Naive thymus-derived CD4-positive, alpha-beta T cell (primary cell): ENCODE measurements at regions not wholly inside any gene's neighbourhood (a gene's known extent, or its start where the extent isn't known, plus 50 kb on each side); places are given as distances from the start of the nearest gene placed in this dataset.

Source experiments
- ATAC-seq: fragments of 150-1000 bp; cut with Tn5 transposase; 2 replicates; pipeline ENCODE4 v1.10.0; 2021; ENCODE audit warnings: mild to moderate bottlenecking, moderate library complexity
- CTCF ChIA-PET: fragments of 350-600 bp; sonication (Branson Sonifier 250); formaldehyde crosslinking; loops from one replicate; lab custom pipeline; 2021; ENCODE audit warnings: antibody characterized with exemption; lab: Charles Lee
- POLR2A ChIA-PET: fragments of 350-600 bp; sonication (Branson Sonifier 250); formaldehyde crosslinking; loops from one replicate; lab custom pipeline; 2021; ENCODE audit warnings: antibody characterized with exemption, inconsistent platforms; lab: Charles Lee
- DNase-seq, 9 donors: peaks; one replicate each; pipeline versions ENCODE4 v3.0.0 to v3.0.0-alpha.2; 2020 to 2022; ENCODE audit warnings: mixed read lengths in 1 of 9
- H3K27ac ChIP-seq: one replicate; pipeline ENCODE4 v1.7.0; 2013; ENCODE audit warnings: mild to moderate bottlenecking, low read depth, low read length, moderate library complexity
- H3K27me3 ChIP-seq, 2 donors: one replicate each; pipeline ENCODE4 v1.7.0; 2013; ENCODE audit warnings: low read length in 2 of 2, mild to moderate bottlenecking in 2 of 2, moderate library complexity in 2 of 2; ENCODE audit not compliant: control insufficient read depth in 2 of 2, insufficient read depth in 2 of 2
- H3K36me3 ChIP-seq, 3 experiments: 1 replicate in 2 of 3; 2 replicates in 1 of 3; pipeline ENCODE4 v1.7.0; 2013; ENCODE audit warnings: low read length in 3 of 3, mild to moderate bottlenecking in 3 of 3, moderate library complexity in 1 of 3; ENCODE audit not compliant: insufficient read depth in 3 of 3, control insufficient read depth in 2 of 3
- H3K4me1 ChIP-seq, 2 donors: one replicate each; pipeline ENCODE4 v1.7.0; 2013; ENCODE audit warnings: low read length in 2 of 2, mild to moderate bottlenecking in 2 of 2, moderate library complexity in 1 of 2; ENCODE audit not compliant: control insufficient read depth in 2 of 2, insufficient read depth in 2 of 2
- H3K4me3 ChIP-seq: 2 replicates; pipeline ENCODE4 v1.7.0; 2013; ENCODE audit warnings: mild to moderate bottlenecking, low read length
- H3K9me3 ChIP-seq, 3 experiments: 1 replicate in 2 of 3; 2 replicates in 1 of 3; pipeline ENCODE4 v1.7.0; 2013; ENCODE audit warnings: low read length in 3 of 3; ENCODE audit not compliant: control insufficient read depth in 2 of 3
- H3K27ac Mint-ChIP-seq, 9 donors: one replicate each; pipeline ENCODE4 v1.8.0; 2020 to 2022; ENCODE audit warnings: mixed read lengths in 9 of 9, mild to moderate bottlenecking in 8 of 9, moderate library complexity in 5 of 9, inconsistent platforms in 2 of 9
- H3K27me3 Mint-ChIP-seq, 5 donors: one replicate each; pipeline ENCODE4 v1.8.0; 2021 to 2022; ENCODE audit warnings: mixed read lengths in 5 of 5, mild to moderate bottlenecking in 1 of 5
- H3K36me3 Mint-ChIP-seq, 5 donors: one replicate each; pipeline ENCODE4 v1.8.0; 2020 to 2022; ENCODE audit warnings: mixed read lengths in 5 of 5, mild to moderate bottlenecking in 3 of 5, inconsistent platforms in 1 of 5
- H3K4me1 Mint-ChIP-seq, 7 donors: one replicate each; pipeline ENCODE4 v1.8.0; 2020 to 2022; ENCODE audit warnings: mixed read lengths in 7 of 7, mild to moderate bottlenecking in 3 of 7, inconsistent platforms in 1 of 7
- H3K4me3 Mint-ChIP-seq, 10 donors: one replicate each; pipeline ENCODE4 v1.8.0; 2020 to 2022; ENCODE audit warnings: mild to moderate bottlenecking in 10 of 10, mixed read lengths in 10 of 10, moderate library complexity in 6 of 10, inconsistent platforms in 2 of 10
- H3K9me3 Mint-ChIP-seq, 11 donors: one replicate each; pipeline ENCODE4 v1.8.0; 2020 to 2022; ENCODE audit warnings: mixed read lengths in 11 of 11, mild to moderate bottlenecking in 4 of 11, inconsistent platforms in 1 of 11, moderate library complexity in 1 of 11
- intact Hi-C, 2 donors: fragments of 100-400 bp; cut with micrococcal nuclease; formaldehyde crosslinking; loops; one replicate each; pipeline ENCODE4 v1.15.1; 2023

DNA sequence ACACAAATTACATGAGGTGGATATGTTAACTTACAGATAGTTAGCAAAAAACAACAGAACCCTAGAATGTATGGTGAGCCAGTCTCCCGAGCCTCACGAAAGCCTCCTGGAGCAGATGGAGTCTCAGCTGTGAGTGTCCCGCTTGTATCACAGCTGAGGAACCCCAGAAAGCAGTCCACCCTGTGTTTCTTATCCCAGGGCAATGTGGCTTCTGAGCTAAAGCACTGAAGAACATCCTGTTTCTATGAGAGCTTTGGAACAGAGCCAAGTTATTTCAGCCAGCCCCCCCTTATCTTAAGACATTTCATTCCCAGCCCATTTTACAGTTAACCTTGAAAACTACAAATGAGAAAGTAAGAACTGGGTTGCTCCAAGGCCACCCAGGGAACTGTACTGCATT lies 1220.9 kb upstream of the CDH6 start:
- Mint-ChIP-seq H3K27me3 (no peaks in the 10 kb centered on the region), H3K27ac (no peak overlapping the region), H3K4me3 (no peak overlapping the region), H3K4me1 (peaks cover 0 to 2% (median 0%) of the 10 kb centered on the region in 7 donors), H3K9me3 (peaks cover 0 to 30% (median 11%) of the 10 kb centered on the region in 11 donors), H3K36me3 (no peaks in the 10 kb centered on the region)
- intact Hi-C loops, result no loop called here
- CTCF ChIA-PET, result interaction anchor here (0.6 kb wide), 1 partner anchor 737 kb away, joined by 3 read pairs; no protein-coding TSS in a partner anchor
- Histone ChIP-seq H3K4me3 (no peak overlapping the region), H3K9me3 (no peaks in the 10 kb centered on the region), H3K27ac (no peak overlapping the region), H3K36me3 (no peaks in the 10 kb centered on the region), H3K27me3 (no peaks in the 10 kb centered on the region), H3K4me1 (no peaks in the 10 kb centered on the region)
- POLR2A ChIA-PET, result no interaction called here
- DNase-seq, result no peak
- no peak for ATAC-seq

DNA sequence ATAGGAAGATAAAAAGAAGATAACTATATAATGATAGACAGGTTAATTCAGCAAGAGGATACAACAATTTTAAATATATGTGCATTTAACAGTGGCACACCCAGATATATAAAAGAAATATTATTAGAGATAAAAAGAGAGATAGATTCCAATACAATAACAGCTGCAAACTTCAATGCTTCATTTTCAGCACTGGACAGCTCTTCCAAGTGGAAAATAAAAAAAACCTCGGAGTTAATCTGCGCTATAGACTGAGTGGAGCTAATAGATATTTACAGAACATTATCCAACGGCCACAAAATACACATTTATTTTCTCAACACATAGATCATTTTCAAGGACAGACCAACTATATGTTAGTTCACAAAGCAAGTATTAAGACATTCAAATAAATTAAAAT lies 1229.5 kb upstream of the CDH6 start:
- H3K4me3 ChIP-seq, result no peak overlapping the region
- ATAC-seq, result no peak
- no peaks in the 10 kb centered on the region for H3K4me1 Mint-ChIP-seq
- H3K4me1 ChIP-seq, result no peaks in the 10 kb centered on the region
- H3K27me3 Mint-ChIP-seq, result no peaks in the 10 kb centered on the region
- ChIA-PET POLR2A (no interaction called here), CTCF (no interaction called here)
- no peaks in the 10 kb centered on the region for H3K36me3 ChIP-seq
- H3K36me3 Mint-ChIP-seq, result no peaks in the 10 kb centered on the region
- intact Hi-C loops, result no loop called here
- H3K27ac Mint-ChIP-seq, result no peak overlapping the region
- no peak overlapping the region for H3K27ac ChIP-seq
- H3K9me3 ChIP-seq, result peaks cover 0 to 3% (median 0%) of the 10 kb centered on the region in 3 experiments
- no peak for DNase-seq
- no peak overlapping the region for H3K4me3 Mint-ChIP-seq
- H3K9me3 Mint-ChIP-seq, result peaks cover 4 to 46% (median 17%) of the 10 kb centered on the region in 11 donors
- H3K27me3 ChIP-seq, result no peaks in the 10 kb centered on the region

DNA sequence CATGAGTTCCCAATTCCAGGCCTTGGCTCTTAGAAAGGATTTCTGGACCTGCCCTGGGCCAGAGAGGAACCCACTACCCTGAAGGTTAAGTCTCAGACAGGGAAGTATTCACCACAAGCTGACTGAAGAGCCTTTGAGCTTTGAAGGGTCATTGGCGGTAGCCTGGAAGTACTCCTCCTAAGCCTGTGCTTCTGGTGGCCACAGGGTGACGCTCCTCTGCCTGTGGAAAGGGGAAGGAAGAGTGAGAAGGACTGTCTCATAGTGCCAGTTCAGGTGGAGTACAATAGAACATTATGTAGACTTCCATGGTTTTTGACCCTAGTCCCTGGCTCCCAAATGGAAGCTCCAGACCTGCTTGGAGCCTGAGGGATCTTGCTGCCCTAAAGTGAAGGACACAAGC lies 1233.2 kb upstream of the CDH6 start:
- no peaks in the 10 kb centered on the region for H3K36me3 ChIP-seq
- H3K4me1 ChIP-seq, result no peaks in the 10 kb centered on the region
- ChIA-PET POLR2A (no interaction called here), CTCF (no interaction called here)
- H3K27ac ChIP-seq, result no peak overlapping the region
- Mint-ChIP-seq H3K36me3 (no peaks in the 10 kb centered on the region), H3K4me1 (no peaks in the 10 kb centered on the region), H3K27me3 (no peaks in the 10 kb centered on the region), H3K9me3 (peaks cover 4 to 37% (median 11%) of the 10 kb centered on the region in 11 donors), H3K27ac (no peak overlapping the region), H3K4me3 (no peak overlapping the region)
- intact Hi-C loops, result no loop called here
- DNase-seq (no peak), ATAC-seq (no peak)
- H3K4me3 ChIP-seq, result no peak overlapping the region
- peaks cover 0 to 3% (median 0%) of the 10 kb centered on the region in 3 experiments for H3K9me3 ChIP-seq
- no peaks in the 10 kb centered on the region for H3K27me3 ChIP-seq

DNA sequence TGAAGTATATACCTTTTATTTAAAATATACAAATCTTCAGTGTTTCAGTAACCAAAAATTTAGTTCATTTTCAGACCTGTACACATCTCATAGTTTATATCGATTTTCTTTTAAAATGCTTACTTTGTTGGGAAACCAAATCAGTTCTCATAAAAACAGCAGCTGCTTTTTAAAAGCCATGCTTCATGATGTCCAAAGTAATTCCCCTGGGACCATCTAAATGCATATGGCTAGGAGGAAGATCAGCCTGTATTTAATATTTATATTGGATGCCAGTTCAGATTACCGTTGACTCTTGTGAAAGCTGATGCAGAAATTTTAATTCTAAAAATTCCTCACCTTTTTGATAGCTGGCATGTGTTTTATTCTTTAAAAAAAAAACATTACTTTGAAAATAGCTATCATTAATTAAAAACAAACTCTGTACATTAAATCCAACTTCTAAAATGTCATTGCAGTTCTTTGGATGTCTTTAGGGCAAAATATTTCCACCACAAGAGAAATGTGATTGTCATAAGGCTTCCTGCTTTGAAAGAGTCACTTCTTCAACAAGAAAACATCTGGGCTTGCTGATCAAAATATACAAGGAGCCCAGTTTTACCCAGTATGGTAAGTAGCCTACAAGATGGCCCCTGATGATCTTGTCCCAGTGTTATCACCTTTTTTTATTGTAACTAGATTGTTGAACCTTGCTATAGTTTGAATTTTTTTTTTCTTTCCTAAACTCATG lies 1242.9 kb upstream of the CDH6 start:
- intact Hi-C loops, result no loop called here
- no peak overlapping the region for H3K27ac Mint-ChIP-seq
- H3K36me3 Mint-ChIP-seq, result no peaks in the 10 kb centered on the region
- H3K9me3 ChIP-seq, result no peaks in the 10 kb centered on the region
- CTCF ChIA-PET, result no interaction called here
- H3K36me3 ChIP-seq, result no peaks in the 10 kb centered on the region
- no peak overlapping the region for H3K4me3 Mint-ChIP-seq
- H3K4me1 ChIP-seq, result no peaks in the 10 kb centered on the region
- H3K4me3 ChIP-seq, result no peak overlapping the region
- no peak for DNase-seq
- no peaks in the 10 kb centered on the region for H3K4me1 Mint-ChIP-seq
- peaks cover 0 to 10% (median 2%) of the 10 kb centered on the region in 11 donors for H3K9me3 Mint-ChIP-seq
- no peak for ATAC-seq
- POLR2A ChIA-PET, result no interaction called here
- no peaks in the 10 kb centered on the region for H3K27me3 Mint-ChIP-seq
- H3K27ac ChIP-seq, result no peak overlapping the region
- H3K27me3 ChIP-seq, result no peaks in the 10 kb centered on the region

DNA sequence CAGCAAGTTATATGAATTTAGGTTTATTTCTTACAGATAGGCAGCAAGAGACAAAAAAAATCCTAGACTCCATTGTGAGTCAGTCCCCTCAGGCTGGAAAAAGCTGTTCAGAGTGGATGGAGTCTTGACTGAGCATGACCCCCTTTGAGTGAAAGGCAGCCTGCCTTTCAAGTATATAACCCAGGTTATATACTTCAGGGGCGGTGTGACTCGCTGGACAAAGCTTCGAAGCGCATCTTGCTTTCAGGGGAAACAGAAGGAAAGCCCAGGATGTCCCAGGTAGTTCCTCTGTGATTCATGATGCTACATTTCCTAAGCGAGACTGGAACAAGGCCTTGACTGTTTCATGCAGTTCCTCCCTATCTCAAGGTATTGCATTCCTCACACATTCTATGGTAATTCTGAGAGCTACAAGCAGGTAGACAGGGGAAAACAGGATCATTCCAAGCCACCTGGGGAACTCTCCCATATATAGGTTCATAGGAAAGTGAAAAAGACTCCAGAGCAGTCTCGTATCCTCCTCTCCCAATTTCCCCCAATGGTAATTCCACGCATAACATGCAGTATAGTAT lies 1244.1 kb upstream of the CDH6 start:
- intact Hi-C loops, result no loop called here
- H3K4me1 Mint-ChIP-seq, result no peaks in the 10 kb centered on the region
- POLR2A ChIA-PET, result no interaction called here
- H3K4me1 ChIP-seq, result no peaks in the 10 kb centered on the region
- CTCF ChIA-PET, result no interaction called here
- no peak for ATAC-seq
- H3K9me3 Mint-ChIP-seq, result peaks cover 0 to 10% (median 2%) of the 10 kb centered on the region in 11 donors
- no peak overlapping the region for H3K27ac Mint-ChIP-seq
- H3K4me3 ChIP-seq, result no peak overlapping the region
- DNase-seq, result no peak
- H3K4me3 Mint-ChIP-seq, result no peak overlapping the region
- H3K27me3 ChIP-seq, result no peaks in the 10 kb centered on the region
- H3K36me3 Mint-ChIP-seq, result no peaks in the 10 kb centered on the region
- no peak overlapping the region for H3K27ac ChIP-seq
- H3K36me3 ChIP-seq, result no peaks in the 10 kb centered on the region
- no peaks in the 10 kb centered on the region for H3K9me3 ChIP-seq
- H3K27me3 Mint-ChIP-seq, result no peaks in the 10 kb centered on the region

DNA sequence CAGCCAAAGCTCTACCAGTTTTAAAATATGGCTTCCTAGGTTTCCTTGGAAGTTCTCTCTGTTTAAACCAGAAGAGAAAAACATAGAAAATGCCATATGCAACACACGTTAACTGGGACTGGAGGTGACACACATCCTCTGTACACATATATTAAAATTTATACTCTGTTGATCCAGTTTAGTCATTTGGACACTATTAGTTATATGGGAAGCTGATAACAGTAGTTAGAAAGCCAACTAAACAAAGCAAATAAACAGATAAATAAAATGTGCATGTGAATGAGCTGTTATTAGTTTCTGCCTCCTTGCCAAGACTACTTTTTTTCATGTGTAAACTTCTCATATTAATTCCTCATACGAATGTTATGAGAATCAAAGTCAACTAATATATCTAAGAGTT lies 1249.2 kb upstream of the CDH6 start:
- Mint-ChIP-seq H3K36me3 (no peaks in the 10 kb centered on the region), H3K27ac (no peak overlapping the region), H3K4me3 (no peak overlapping the region), H3K4me1 (no peaks in the 10 kb centered on the region), H3K9me3 (peaks cover 0 to 11% (median 0%) of the 10 kb centered on the region in 11 donors), H3K27me3 (no peaks in the 10 kb centered on the region)
- H3K27me3 ChIP-seq, result no peaks in the 10 kb centered on the region
- no peak for ATAC-seq
- H3K27ac ChIP-seq, result no peak overlapping the region
- DNase-seq, result no peak
- CTCF ChIA-PET, result no interaction called here
- intact Hi-C loops, result no loop called here
- H3K36me3 ChIP-seq, result no peaks in the 10 kb centered on the region
- POLR2A ChIA-PET, result no interaction called here
- H3K4me3 ChIP-seq, result no peak overlapping the region
- H3K4me1 ChIP-seq, result no peaks in the 10 kb centered on the region
- no peaks in the 10 kb centered on the region for H3K9me3 ChIP-seq

DNA sequence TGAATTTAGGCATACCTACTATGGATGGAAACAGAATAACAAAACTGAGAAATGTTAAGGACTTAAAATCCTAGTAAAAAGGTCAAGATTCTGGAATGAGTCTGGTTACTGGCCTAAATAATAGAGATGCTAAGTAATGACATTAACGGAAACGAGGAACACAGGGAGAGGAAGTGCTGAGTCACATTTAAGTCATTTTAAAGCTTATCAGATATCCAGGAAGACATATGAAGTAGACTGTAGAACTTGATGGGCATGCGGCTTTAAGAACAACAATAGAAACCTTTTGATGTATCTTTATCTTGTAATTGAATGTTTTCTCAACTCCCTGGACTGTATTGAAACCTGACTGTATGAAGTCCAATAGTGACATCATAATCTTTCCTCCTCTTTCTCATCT lies 1251.4 kb upstream of the CDH6 start:
- Mint-ChIP-seq H3K4me3 (no peak overlapping the region), H3K36me3 (no peaks in the 10 kb centered on the region), H3K4me1 (no peaks in the 10 kb centered on the region), H3K27ac (no peak overlapping the region), H3K27me3 (no peaks in the 10 kb centered on the region), H3K9me3 (peaks cover 0 to 11% (median 0%) of the 10 kb centered on the region in 11 donors)
- Histone ChIP-seq H3K4me3 (no peak overlapping the region), H3K27me3 (no peaks in the 10 kb centered on the region), H3K9me3 (no peaks in the 10 kb centered on the region), H3K4me1 (no peaks in the 10 kb centered on the region), H3K27ac (no peak overlapping the region), H3K36me3 (no peaks in the 10 kb centered on the region)
- ChIA-PET POLR2A (no interaction called here), CTCF (no interaction called here)
- no peak for ATAC-seq
- no peak for DNase-seq
- intact Hi-C loops, result no loop called here
